ENCODE measurements at regions not wholly inside any gene's neighbourhood (a gene's known extent, or its start where the extent isn't known, plus 50 kb on each side); places are given as distances from the start of the nearest gene placed in this dataset.
"Not testable (repeated sequence)": the region's sequence is repeated elsewhere in the genome, so short reads cannot be mapped to it uniquely, and the experiment has no call there.

DNA sequence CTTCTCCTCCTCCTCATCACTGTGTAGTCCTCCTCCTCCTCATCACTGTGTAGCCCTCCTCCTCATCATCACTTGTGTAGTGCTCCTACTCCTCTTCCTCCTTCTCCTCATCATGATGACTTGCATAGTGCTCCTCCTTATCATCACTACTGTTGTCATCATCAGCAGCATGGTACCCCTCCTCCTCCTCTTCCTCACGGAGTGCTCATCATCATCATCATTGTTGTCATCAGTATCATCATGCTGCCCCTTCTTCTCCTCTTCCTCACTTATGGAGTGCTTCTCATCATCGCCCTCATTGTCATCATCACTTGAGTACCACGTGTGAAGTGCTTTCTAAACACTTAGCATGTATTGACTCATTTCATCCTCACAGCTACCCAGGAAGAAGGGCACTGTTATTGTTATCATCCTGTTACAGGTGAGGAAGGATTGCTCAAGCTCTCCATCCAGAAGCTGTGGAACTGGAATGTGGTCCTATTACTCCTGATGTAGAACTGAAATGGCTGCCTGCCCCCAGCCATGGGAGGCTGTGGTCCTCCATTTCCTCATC is 122.8 kb upstream of the SHH start:
- H3K27me3 ChIP-seq (ENCODE audit: control insufficient read depth in 1 of 2, insufficient read depth in 2 of 2, low read length in 2 of 2), result peaks cover 0 to 6% of the 10 kb centered on the region in 2 experiments
- H3K36me3 ChIP-seq (ENCODE audit: insufficient read depth, low read length), result no peaks in the 10 kb centered on the region
- intact Hi-C loops (cut with DNase I, micrococcal nuclease), result no loop called here
- no peak for ATAC-seq (ENCODE audit: poor library complexity)
- H3K36me3 Mint-ChIP-seq (ENCODE audit: low read depth), result no peaks in the 10 kb centered on the region
- peaks cover 3 to 15% of the 10 kb centered on the region in 2 experiments for H3K9me3 ChIP-seq (ENCODE audit: control insufficient read depth in 1 of 2, insufficient read depth in 1 of 2, low read length in 2 of 2)
- no peak overlapping the region for H3K4me3 ChIP-seq (ENCODE audit: low read length)
- no peak for DNase-seq
- no peaks in the 10 kb centered on the region for H3K4me1 ChIP-seq (ENCODE audit: insufficient read depth, low read length)
- ChIA-PET CTCF (no interaction called here), POLR2A (no interaction called here)
- no peaks in the 10 kb centered on the region for H3K4me1 Mint-ChIP-seq (ENCODE audit: low read depth)
- peaks cover 2% of the 10 kb centered on the region for H3K9me3 Mint-ChIP-seq
- TF ChIP-seq CTCF (IDR thresholded peaks at IDR 0.05), result no peak
- H3K27ac Mint-ChIP-seq, result no peak overlapping the region
- peaks cover 18% of the 10 kb centered on the region for H3K27me3 Mint-ChIP-seq
- H3K4me3 Mint-ChIP-seq, result no peak overlapping the region
- no peak overlapping the region for H3K27ac ChIP-seq (ENCODE audit: low read depth in 1 of 2, low read length in 2 of 2)

GRCh38 chr7:155932324-155932723 is 120.1 kb upstream of the SHH start:
- H3K27ac ChIP-seq (ENCODE audit: low read depth in 1 of 2, low read length in 2 of 2); intact Hi-C loops (cut with DNase I, micrococcal nuclease); H3K36me3 Mint-ChIP-seq (ENCODE audit: low read depth); CTCF ChIA-PET; H3K4me1 ChIP-seq (ENCODE audit: insufficient read depth, low read length); H3K9me3 Mint-ChIP-seq; H3K4me3 Mint-ChIP-seq; H3K27me3 ChIP-seq (ENCODE audit: control insufficient read depth in 1 of 2, insufficient read depth in 2 of 2, low read length in 2 of 2); H3K4me1 Mint-ChIP-seq (ENCODE audit: low read depth); H3K36me3 ChIP-seq (ENCODE audit: insufficient read depth, low read length); H3K4me3 ChIP-seq (ENCODE audit: low read length); ATAC-seq (ENCODE audit: poor library complexity); DNase-seq; H3K27ac Mint-ChIP-seq; POLR2A ChIA-PET; H3K27me3 Mint-ChIP-seq: not testable (repeated sequence)
- H3K9me3 ChIP-seq (ENCODE audit: control insufficient read depth in 1 of 2, insufficient read depth in 1 of 2, low read length in 2 of 2), result peaks cover 0 to 10% of the 10 kb centered on the region in 2 experiments

DNA sequence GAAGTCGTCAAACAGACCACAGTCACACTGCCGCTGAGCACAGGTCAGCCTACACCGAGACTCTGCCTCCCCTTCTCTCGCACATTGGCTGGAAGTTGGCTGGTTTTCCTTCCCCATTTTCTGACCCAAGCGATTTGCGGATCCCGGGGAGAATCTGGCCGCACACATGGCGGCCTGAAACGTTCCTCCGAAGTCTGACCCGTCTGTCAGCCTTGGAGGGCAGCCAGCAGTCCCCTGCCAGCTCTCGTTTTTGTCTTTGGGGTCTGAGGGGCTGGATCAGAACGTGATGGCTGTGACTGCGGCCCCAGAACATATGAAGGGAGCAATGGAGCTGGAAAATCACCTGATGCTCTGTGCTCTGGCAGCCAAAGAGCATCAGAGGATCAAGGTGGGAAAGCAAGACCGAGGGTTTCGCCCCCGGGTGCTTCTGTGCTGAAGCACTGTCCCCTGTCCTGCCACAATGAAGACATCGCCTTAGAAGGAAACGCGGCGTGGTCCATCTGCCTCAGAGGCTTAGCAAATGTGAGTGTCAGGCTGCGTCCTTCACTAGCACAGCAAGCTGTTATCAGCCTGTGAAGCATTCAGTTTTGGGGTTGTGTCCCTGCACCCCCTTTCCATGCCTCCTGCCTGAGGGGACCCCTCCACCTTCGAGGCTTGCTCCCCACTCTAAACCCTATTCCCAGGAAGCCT is 119.3 kb upstream of the SHH start:
- Histone ChIP-seq H3K27me3 (ENCODE audit: control insufficient read depth in 1 of 2, insufficient read depth in 2 of 2, low read length in 2 of 2) (peaks cover 0 to 4% of the 10 kb centered on the region in 2 experiments), H3K36me3 (ENCODE audit: insufficient read depth, low read length) (no peaks in the 10 kb centered on the region), H3K4me3 (ENCODE audit: low read length) (no peak overlapping the region), H3K27ac (ENCODE audit: low read depth in 1 of 2, low read length in 2 of 2) (no peak overlapping the region), H3K4me1 (ENCODE audit: insufficient read depth, low read length) (no peaks in the 10 kb centered on the region), H3K9me3 (ENCODE audit: control insufficient read depth in 1 of 2, insufficient read depth in 1 of 2, low read length in 2 of 2) (peaks cover 0 to 10% of the 10 kb centered on the region in 2 experiments)
- POLR2A ChIA-PET, result no interaction called here
- CTCF ChIA-PET, result no interaction called here
- ATAC-seq (ENCODE audit: poor library complexity), result no peak
- no peaks in the 10 kb centered on the region for H3K36me3 Mint-ChIP-seq (ENCODE audit: low read depth)
- H3K27me3 Mint-ChIP-seq, result no peaks in the 10 kb centered on the region
- DNase-seq, result no peak
- no peak overlapping the region for H3K4me3 Mint-ChIP-seq
- intact Hi-C loops (cut with DNase I, micrococcal nuclease), result no loop called here
- no peaks in the 10 kb centered on the region for H3K4me1 Mint-ChIP-seq (ENCODE audit: low read depth)
- H3K27ac Mint-ChIP-seq, result no peak overlapping the region
- TF ChIP-seq CTCF (IDR thresholded peaks at IDR 0.05), result no peak
- H3K9me3 Mint-ChIP-seq, result no peaks in the 10 kb centered on the region

GRCh38 chr7:155930527-155930926 is 118.3 kb upstream of the SHH start:
- DNase-seq, result no peak
- Histone ChIP-seq H3K27ac (ENCODE audit: low read depth in 1 of 2, low read length in 2 of 2) (no peak overlapping the region), H3K9me3 (ENCODE audit: control insufficient read depth in 1 of 2, insufficient read depth in 1 of 2, low read length in 2 of 2) (peaks cover 0 to 2% of the 10 kb centered on the region in 2 experiments), H3K4me1 (ENCODE audit: insufficient read depth, low read length) (no peaks in the 10 kb centered on the region), H3K4me3 (ENCODE audit: low read length) (no peak overlapping the region), H3K36me3 (ENCODE audit: insufficient read depth, low read length) (no peaks in the 10 kb centered on the region), H3K27me3 (ENCODE audit: control insufficient read depth in 1 of 2, insufficient read depth in 2 of 2, low read length in 2 of 2) (peaks cover 0 to 4% of the 10 kb centered on the region in 2 experiments)
- POLR2A ChIA-PET, result no interaction called here
- intact Hi-C loops (cut with DNase I, micrococcal nuclease), result no loop called here
- no peak for ATAC-seq (ENCODE audit: poor library complexity)
- no peaks in the 10 kb centered on the region for H3K9me3 Mint-ChIP-seq
- H3K36me3 Mint-ChIP-seq (ENCODE audit: low read depth), result no peaks in the 10 kb centered on the region
- H3K27me3 Mint-ChIP-seq, result no peaks in the 10 kb centered on the region
- CTCF ChIA-PET, result no interaction called here
- H3K4me1 Mint-ChIP-seq (ENCODE audit: low read depth), result no peaks in the 10 kb centered on the region
- H3K27ac Mint-ChIP-seq, result no peak overlapping the region
- no peak overlapping the region for H3K4me3 Mint-ChIP-seq
- TF ChIP-seq CTCF (IDR thresholded peaks at IDR 0.05), result no peak

All from CD4-positive, alpha-beta T cell (primary cell).